Activated T-helper 17 cell treated with anti-CD3 and anti-CD28 coated beads, Interleukin-2, amount 50 U/mL, for 72 hours (primary cell): ENCODE measurements at regions not wholly inside any gene's neighbourhood (a gene's known extent, or its start where the extent isn't known, plus 50 kb on each side); places are given as distances from the start of the nearest gene placed in this dataset.

Experiments used
- ATAC-seq: fragments of 150-1000 bp; cut with Tn5 transposase; replicated peaks from 2 replicates; pipeline ENCODE4 v1.10.0; 2021; ENCODE audit warnings: mild to moderate bottlenecking, moderate library complexity
- H3K27ac Mint-ChIP-seq: one replicate; pipeline ENCODE4 v1.8.0; 2022; ENCODE audit warnings: mixed read lengths
- H3K27me3 Mint-ChIP-seq: one replicate; pipeline ENCODE4 v1.8.0; 2022; ENCODE audit warnings: mixed read lengths
- H3K36me3 Mint-ChIP-seq: one replicate; pipeline ENCODE4 v1.8.0; 2022; ENCODE audit warnings: low read depth, mild to moderate bottlenecking, mixed read lengths
- H3K4me1 Mint-ChIP-seq: one replicate; pipeline ENCODE4 v1.8.0; 2022; ENCODE audit warnings: mixed read lengths
- H3K4me3 Mint-ChIP-seq: one replicate; pipeline ENCODE4 v1.8.0; 2022; ENCODE audit warnings: mild to moderate bottlenecking, mixed read lengths
- H3K9me3 Mint-ChIP-seq: one replicate; pipeline ENCODE4 v1.8.0; 2022; ENCODE audit warnings: mixed read lengths

GRCh38 chr21:19321688-19322087 lies 918.1 kb upstream of the TMPRSS15 start:
- Mint-ChIP-seq H3K4me1 (no peaks in the 10 kb centered on the region), H3K27me3 (no peaks in the 10 kb centered on the region), H3K9me3 (no peaks in the 10 kb centered on the region), H3K27ac (no peak overlapping the region), H3K36me3 (no peaks in the 10 kb centered on the region), H3K4me3 (no peak overlapping the region)
- no peak for ATAC-seq

DNA sequence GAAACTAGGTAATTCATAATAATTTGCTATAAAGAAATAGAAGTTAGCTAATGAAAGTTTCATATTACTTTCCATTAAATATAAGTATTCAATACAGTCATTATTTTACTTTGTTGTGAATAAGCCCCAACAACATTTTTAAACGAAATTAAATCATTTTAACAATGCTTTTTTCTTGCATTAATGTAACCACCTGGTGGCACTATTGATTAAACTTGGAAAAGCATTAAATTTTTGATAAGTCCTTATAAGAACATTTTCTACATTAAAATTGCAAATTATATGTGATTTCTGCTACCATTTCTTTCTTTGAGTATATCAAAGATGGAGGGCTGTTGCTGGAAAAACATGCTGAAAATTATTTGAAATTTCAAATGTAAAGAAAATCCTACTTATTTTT lies 918.8 kb upstream of the TMPRSS15 start:
- H3K27me3 Mint-ChIP-seq, result no peaks in the 10 kb centered on the region
- H3K27ac Mint-ChIP-seq, result no peak overlapping the region
- peaks cover under 1% of the 10 kb centered on the region for H3K9me3 Mint-ChIP-seq
- no peaks in the 10 kb centered on the region for H3K36me3 Mint-ChIP-seq
- no peaks in the 10 kb centered on the region for H3K4me1 Mint-ChIP-seq
- no peak for ATAC-seq
- H3K4me3 Mint-ChIP-seq, result no peak overlapping the region

DNA sequence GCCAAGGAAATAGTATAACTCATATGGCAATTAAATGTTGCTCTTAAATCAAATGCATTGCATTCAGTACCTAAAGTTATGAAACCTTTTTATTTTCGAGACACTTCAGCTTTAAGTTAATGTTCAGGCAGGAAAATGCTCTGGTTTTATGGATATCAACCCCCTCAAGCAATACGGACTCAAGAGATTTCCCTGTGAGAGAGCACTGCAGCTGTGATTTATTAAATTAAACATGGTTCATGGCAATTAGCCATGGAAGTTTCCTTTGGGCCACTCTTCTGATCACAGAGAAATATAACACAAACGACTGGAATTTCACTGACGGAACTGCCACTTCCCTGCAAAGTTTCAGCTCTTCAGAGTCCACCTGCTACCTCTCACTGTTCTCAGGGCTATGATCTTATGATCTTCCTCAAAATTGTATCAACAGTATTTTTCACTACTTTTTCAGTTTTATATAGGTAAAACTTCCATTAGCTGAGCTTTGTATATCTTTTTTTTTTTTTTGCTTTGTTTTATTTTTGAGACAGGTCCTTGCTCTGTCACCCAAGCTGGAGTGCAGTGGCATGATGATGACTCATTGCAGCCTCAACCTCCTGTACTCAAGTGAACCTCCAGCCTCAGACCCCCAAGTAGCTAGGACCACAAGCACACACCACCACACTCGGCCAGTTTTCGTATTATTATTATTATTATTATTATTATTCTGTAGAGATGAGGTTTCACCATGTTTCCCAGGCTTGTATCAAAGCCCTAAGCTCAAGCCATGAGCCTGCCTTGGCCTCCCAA lies 923.1 kb upstream of the TMPRSS15 start:
- Mint-ChIP-seq H3K4me1 (no peaks in the 10 kb centered on the region), H3K9me3 (peaks cover 3% of the 10 kb centered on the region), H3K36me3 (no peaks in the 10 kb centered on the region), H3K27ac (no peak overlapping the region), H3K27me3 (no peaks in the 10 kb centered on the region), H3K4me3 (no peak overlapping the region)
- ATAC-seq, result no peak

DNA sequence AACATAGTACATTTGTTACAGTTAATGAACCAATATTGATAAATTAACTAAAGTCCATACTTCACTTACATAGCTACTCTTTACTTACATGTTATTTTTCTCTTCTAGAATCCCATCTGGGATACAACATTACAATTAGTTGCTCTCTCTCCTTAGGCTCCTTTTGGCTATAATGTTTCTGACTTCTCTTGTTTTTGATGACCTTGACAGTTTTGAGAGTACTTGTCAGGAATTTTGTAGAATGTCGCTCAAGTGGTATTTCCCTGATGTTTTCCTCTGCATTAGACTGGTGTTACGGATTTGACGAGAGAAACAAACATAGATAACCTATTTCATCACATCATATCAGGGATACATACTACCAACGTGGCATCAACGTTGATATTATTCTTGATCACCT lies 925.4 kb upstream of the TMPRSS15 start:
- H3K9me3 Mint-ChIP-seq, result peaks cover 3% of the 10 kb centered on the region
- H3K27me3 Mint-ChIP-seq, result no peaks in the 10 kb centered on the region
- H3K4me1 Mint-ChIP-seq, result no peaks in the 10 kb centered on the region
- H3K4me3 Mint-ChIP-seq, result no peak overlapping the region
- H3K27ac Mint-ChIP-seq, result no peak overlapping the region
- no peaks in the 10 kb centered on the region for H3K36me3 Mint-ChIP-seq
- ATAC-seq, result no peak

DNA sequence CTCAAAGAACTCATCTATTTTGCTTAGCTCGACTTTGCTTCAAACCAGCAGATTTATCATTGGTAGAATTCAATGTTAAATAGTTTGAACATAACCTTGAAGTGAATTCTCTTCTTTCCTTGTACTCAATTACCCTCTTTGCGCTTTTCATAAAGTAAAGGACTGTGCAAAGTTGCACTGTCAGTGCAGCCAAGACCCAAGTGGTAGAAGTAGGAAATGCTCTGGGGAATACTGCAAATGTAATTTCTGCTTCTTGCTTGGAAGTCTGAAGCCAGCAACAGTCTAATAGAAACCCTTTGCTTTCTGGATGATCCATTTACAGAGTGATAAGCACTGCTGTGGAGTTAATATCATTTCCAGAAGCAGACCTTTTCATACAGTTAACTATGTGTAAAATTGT lies 936.7 kb upstream of the TMPRSS15 start:
- no peak for ATAC-seq
- H3K36me3 Mint-ChIP-seq, result no peaks in the 10 kb centered on the region
- H3K4me3 Mint-ChIP-seq, result no peak overlapping the region
- no peaks in the 10 kb centered on the region for H3K27me3 Mint-ChIP-seq
- H3K4me1 Mint-ChIP-seq, result no peaks in the 10 kb centered on the region
- peaks cover 10% of the 10 kb centered on the region for H3K9me3 Mint-ChIP-seq
- no peak overlapping the region for H3K27ac Mint-ChIP-seq

- no peak for ATAC-seq
- Mint-ChIP-seq H3K36me3 (no peaks in the 10 kb centered on the region), H3K27ac (no peak overlapping the region), H3K4me1 (no peaks in the 10 kb centered on the region), H3K9me3 (peaks cover 10% of the 10 kb centered on the region), H3K27me3 (no peaks in the 10 kb centered on the region), H3K4me3 (no peak overlapping the region)
These were observed 937.4 kb upstream of the TMPRSS15 start for GRCh38 chr21:19340954-19341353.

DNA sequence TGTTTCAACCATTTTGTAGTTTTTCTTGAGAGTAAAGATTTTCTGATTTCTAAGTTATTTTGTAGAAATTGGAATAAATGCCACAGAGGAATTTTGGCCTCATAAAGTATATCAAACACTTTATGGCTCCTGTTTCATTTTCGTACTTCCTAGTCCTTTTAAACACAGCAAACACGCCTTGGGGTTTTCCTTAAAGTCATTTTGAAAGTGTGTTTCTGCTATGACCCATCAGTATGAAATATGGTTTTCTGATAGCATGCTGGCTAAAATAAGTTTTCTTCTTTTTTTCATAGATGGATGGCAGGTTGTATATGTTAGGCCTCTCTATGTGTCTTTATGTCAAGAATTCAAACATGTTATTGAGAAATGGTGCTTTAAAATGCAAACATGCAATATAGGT lies 940.1 kb upstream of the TMPRSS15 start:
- ATAC-seq, result no peak
- Mint-ChIP-seq H3K9me3 (peaks cover 10% of the 10 kb centered on the region), H3K4me3 (no peak overlapping the region), H3K4me1 (no peaks in the 10 kb centered on the region), H3K36me3 (no peaks in the 10 kb centered on the region), H3K27me3 (no peaks in the 10 kb centered on the region), H3K27ac (no peak overlapping the region)

DNA sequence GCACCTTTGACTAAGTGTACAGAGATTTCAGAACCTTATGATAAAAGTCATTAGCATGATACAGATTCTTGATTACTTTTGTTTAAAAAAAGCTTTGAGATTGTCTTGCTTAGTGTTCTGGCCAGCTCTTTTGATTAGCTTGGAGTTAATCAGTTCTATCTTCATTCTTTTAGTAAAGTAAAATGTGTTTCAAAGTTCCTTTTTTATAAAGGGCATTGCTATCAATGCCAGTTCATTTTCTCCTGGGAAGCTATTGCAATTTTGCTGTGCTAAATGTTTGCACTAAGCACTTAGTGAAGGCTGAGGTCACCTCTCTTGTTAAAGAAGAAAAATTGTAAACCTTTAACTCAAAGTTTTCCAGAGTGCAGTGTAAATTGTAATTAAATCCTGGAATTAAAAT lies 946.7 kb upstream of the TMPRSS15 start:
- no peak overlapping the region for H3K27ac Mint-ChIP-seq
- H3K27me3 Mint-ChIP-seq, result no peaks in the 10 kb centered on the region
- H3K4me1 Mint-ChIP-seq, result no peaks in the 10 kb centered on the region
- no peak for ATAC-seq
- peaks cover 7% of the 10 kb centered on the region for H3K9me3 Mint-ChIP-seq
- H3K36me3 Mint-ChIP-seq, result no peaks in the 10 kb centered on the region
- no peak overlapping the region for H3K4me3 Mint-ChIP-seq

DNA sequence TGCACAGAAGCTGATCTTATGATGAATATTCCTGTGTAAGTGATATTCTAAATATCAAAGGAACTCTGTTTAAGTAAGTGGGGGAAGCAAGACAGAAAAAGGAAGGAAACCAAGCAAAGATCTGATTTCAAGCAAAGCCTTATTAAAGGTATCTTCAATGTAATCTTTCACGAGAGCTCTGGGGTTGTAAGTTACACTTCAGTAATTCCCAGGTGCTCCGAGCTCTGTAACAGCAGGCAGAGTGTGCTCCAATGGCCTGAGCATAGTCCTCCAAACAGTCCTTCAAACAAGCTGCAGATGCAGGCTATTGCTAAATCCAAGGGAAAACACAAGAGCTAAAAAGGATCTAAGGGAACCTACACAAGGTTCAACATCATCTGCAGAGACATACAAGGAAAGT lies 949.7 kb upstream of the TMPRSS15 start:
- H3K27me3 Mint-ChIP-seq, result no peaks in the 10 kb centered on the region
- no peak for ATAC-seq
- H3K4me1 Mint-ChIP-seq, result no peaks in the 10 kb centered on the region
- no peak overlapping the region for H3K27ac Mint-ChIP-seq
- peaks cover 11% of the 10 kb centered on the region for H3K9me3 Mint-ChIP-seq
- H3K36me3 Mint-ChIP-seq, result no peaks in the 10 kb centered on the region
- no peak overlapping the region for H3K4me3 Mint-ChIP-seq

GRCh38 chr21:19368944-19369343 lies 965.4 kb upstream of the TMPRSS15 start:
- no peak for ATAC-seq
- Mint-ChIP-seq H3K9me3 (peaks cover 15% of the 10 kb centered on the region), H3K4me3 (no peak overlapping the region), H3K27me3 (no peaks in the 10 kb centered on the region), H3K4me1 (no peaks in the 10 kb centered on the region), H3K27ac (no peak overlapping the region), H3K36me3 (no peaks in the 10 kb centered on the region)

GRCh38 chr21:19392390-19392789 lies 988.8 kb upstream of the TMPRSS15 start:
- Mint-ChIP-seq H3K27me3 (no peaks in the 10 kb centered on the region), H3K27ac (no peak overlapping the region), H3K36me3 (no peaks in the 10 kb centered on the region), H3K9me3 (peaks cover 4% of the 10 kb centered on the region), H3K4me1 (no peaks in the 10 kb centered on the region), H3K4me3 (no peak overlapping the region)
- no peak for ATAC-seq

DNA sequence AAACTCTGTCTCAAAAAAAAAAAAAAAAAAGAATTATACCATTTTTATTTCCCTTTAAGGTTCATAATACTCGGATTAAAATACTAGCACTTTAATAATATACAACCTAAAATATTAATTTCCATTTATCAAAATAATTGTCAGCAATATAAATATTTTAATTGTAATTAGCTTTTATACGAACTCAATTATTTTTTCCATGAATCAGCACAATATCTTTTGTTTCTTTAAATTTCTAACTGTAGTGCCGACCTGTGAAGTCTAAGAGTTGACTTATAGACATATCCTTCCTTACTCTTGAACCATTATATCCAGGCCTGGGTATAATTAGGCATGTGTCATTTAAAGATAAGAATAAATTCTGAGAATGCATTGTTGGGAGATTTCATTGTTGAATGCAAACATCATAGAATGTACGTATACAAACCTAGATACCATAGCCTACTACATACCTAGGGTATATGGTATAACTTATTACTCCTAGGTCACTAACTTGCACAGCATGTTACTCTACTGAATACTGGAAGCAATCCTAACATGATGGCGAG lies 996.7 kb upstream of the TMPRSS15 start:
- Mint-ChIP-seq H3K4me3 (no peak overlapping the region), H3K27me3 (no peaks in the 10 kb centered on the region), H3K36me3 (no peaks in the 10 kb centered on the region), H3K27ac (no peak overlapping the region), H3K4me1 (no peaks in the 10 kb centered on the region), H3K9me3 (no peaks in the 10 kb centered on the region)
- ATAC-seq, result no peak

DNA sequence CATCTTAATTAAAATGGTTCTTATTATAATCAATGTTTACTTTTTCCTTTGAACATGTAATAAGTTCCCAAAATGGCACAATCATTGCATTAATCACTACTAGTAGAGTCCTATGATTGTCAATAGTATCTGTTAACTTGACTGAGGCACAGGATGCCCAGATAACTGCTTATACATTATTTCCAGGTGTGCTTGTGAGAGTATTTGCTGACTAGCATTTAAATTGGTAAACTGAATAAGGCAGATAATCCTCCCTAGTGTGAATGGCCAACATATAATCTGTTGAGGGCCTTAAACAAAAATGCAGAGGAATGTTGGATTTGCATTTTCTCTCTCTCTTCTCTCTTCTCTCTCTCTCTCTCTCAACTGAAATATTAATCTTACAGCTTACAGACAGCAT lies 999.3 kb upstream of the TMPRSS15 start:
- no peaks in the 10 kb centered on the region for H3K27me3 Mint-ChIP-seq
- H3K9me3 Mint-ChIP-seq, result no peaks in the 10 kb centered on the region
- H3K36me3 Mint-ChIP-seq, result no peaks in the 10 kb centered on the region
- H3K4me1 Mint-ChIP-seq, result no peaks in the 10 kb centered on the region
- no peak overlapping the region for H3K27ac Mint-ChIP-seq
- no peak overlapping the region for H3K4me3 Mint-ChIP-seq
- no peak for ATAC-seq

DNA sequence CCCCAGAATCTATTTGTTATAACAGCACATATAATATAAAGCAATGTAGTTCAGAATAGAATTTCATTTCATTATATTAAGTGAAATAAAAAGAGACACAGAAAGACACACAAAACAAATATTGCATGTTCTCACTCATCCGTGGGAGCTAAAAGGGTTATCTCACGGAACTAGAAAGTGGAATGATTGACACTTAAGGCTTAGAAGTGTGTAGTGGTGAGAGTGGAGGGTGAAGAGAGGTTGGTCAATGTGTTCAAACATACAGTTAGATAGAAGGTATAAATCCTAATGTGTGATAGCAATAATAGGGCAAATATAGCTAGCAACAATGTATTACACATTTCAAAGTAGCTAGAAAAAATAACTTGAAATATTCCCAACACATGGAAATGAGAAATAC lies 1001.7 kb upstream of the TMPRSS15 start:
- Mint-ChIP-seq H3K9me3 (no peaks in the 10 kb centered on the region), H3K4me3 (no peak overlapping the region), H3K27ac (no peak overlapping the region), H3K4me1 (no peaks in the 10 kb centered on the region), H3K27me3 (no peaks in the 10 kb centered on the region), H3K36me3 (no peaks in the 10 kb centered on the region)
- no peak for ATAC-seq

GRCh38 chr21:19420565-19420964 lies 1017.0 kb upstream of the TMPRSS15 start:
- Mint-ChIP-seq H3K4me1 (no peaks in the 10 kb centered on the region), H3K27ac (no peak overlapping the region), H3K36me3 (no peaks in the 10 kb centered on the region), H3K27me3 (no peaks in the 10 kb centered on the region), H3K9me3 (peaks cover 17% of the 10 kb centered on the region), H3K4me3 (no peak overlapping the region)
- ATAC-seq, result no peak
